Astrocyte of the spinal cord (primary cell): ENCODE measurements at regions not wholly inside any gene's neighbourhood (a gene's known extent, or its start where the extent isn't known, plus 50 kb on each side); places are given as distances from the start of the nearest gene placed in this dataset.

Experiments
- DNase-seq: peaks from one replicate; pipeline ENCODE4 v3.0.0; 2011; ENCODE audit warnings: low read depth, low spot score
- H3K4me3 ChIP-seq: 2 replicates; pipeline ENCODE4 v1.5.1; 2011; ENCODE audit warnings: low read depth, mild to moderate bottlenecking, low read length, moderate library complexity
- in situ Hi-C: cut with HindIII; loops from 2 replicates; pipeline ENCODE4 v1.10.0; 2017; ENCODE audit warnings: low sequenced_read_pairs
- TF ChIP-seq, protein P1 (sequence below): IDR thresholded peaks from 2 replicates; pipeline ENCODE4 v1.5.1; 2012; ENCODE audit warnings: low read depth, mild to moderate bottlenecking, low read length, inconsistent platforms

DNA sequence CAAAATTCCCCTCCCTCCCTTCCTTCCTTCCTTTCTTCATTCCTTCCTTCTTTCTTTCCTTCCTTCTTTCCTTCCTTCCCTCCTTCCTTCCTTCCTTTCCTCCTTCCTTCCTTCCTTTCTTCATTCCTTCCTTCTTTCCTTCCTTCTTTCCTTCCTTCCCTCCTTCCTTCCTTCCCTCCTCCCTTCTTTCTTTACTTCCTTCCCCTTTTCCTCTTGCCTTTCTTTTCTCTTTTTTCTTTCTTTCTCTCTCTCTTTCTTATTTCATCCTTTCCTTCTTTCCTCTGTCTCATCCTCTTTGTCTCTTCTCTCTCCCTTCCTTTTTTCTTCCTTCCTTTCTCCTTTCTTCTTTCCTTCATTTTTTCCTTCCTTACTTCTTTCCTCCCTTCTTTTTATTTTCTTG, 171.9 kb upstream of the BRINP3 start:
- in situ Hi-C loops, result no loop called here
- no peak overlapping the region for H3K4me3 ChIP-seq
- TF ChIP-seq, protein P1, sequence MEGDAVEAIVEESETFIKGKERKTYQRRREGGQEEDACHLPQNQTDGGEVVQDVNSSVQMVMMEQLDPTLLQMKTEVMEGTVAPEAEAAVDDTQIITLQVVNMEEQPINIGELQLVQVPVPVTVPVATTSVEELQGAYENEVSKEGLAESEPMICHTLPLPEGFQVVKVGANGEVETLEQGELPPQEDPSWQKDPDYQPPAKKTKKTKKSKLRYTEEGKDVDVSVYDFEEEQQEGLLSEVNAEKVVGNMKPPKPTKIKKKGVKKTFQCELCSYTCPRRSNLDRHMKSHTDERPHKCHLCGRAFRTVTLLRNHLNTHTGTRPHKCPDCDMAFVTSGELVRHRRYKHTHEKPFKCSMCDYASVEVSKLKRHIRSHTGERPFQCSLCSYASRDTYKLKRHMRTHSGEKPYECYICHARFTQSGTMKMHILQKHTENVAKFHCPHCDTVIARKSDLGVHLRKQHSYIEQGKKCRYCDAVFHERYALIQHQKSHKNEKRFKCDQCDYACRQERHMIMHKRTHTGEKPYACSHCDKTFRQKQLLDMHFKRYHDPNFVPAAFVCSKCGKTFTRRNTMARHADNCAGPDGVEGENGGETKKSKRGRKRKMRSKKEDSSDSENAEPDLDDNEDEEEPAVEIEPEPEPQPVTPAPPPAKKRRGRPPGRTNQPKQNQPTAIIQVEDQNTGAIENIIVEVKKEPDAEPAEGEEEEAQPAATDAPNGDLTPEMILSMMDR, result no peak
- no peak for DNase-seq

- in situ Hi-C loops, result no loop called here
- H3K4me3 ChIP-seq, result no peak overlapping the region
- peak; percentile 24 for DNase-seq
- TF ChIP-seq, protein P1, result no peak
Measured at GRCh38 chr1:190658907-190659306, 181.2 kb upstream of the BRINP3 start.

DNA sequence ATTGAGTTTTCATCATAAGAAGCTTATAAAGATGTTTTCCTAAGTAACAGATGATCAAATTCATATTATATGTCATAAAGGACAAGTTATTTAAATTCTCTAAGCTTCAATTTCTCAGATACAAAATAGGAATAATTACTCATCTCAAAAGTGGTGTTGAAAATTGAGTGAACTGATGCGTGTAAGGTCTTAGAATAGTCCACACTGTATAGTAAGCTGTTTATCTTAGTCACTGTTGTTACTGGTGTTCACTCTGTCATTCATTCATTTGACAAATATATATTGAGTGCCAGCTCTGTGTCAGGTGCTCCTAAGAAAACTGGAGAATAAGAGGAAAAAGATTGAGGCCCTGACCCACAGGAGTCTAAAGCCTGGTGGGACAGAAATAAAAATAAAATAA, 186.3 kb upstream of the BRINP3 start:
- H3K4me3 ChIP-seq, result no peak overlapping the region
- TF ChIP-seq, protein P1, result no peak
- DNase-seq, result no peak
- in situ Hi-C loops, result no loop called here

DNA sequence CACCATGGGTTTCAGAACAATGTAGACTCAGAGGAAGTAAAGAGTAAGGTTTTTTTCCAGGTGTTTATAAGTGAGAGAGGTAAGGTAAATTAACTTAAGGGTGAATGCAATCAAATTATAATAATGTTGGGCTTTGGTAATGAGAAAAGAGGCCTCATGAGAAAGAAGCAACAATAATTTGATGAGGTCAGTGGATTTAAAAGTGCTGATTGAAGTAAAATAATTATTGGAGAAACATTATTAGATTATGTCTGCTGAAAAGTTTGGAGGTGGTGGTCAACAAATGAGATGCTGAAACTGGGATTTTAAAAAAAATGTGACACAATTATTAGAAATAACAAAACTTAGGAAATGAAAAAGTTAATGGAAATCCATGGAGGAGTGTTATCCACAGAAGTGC, 187.4 kb upstream of the BRINP3 start:
- no peak overlapping the region for H3K4me3 ChIP-seq
- in situ Hi-C loops, result no loop called here

DNA sequence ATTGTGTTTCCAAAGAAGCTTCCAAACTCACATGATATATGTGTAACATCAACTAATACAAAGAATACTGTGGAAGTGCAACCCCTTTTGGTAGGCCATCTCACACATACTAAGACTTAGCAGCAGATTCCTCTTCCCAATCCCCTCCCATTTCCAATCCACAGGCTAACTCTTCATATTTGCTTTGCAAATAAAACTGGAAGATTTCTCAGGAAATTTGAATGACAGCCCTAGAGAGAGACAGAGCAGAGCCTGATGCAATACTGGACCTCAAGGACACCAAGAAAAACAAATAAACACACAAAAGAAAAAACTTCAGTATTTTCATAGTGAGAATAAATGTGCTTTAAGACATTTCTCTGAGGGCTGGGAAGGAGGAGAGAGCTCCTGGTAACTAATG, 190.2 kb upstream of the BRINP3 start:
- no peak for DNase-seq
- in situ Hi-C loops, result no loop called here
- no peak overlapping the region for H3K4me3 ChIP-seq
- TF ChIP-seq, protein P1, result no peak

More for the DNA sequence above, 187.4 kb upstream of the BRINP3 start:
- DNase-seq, result no peak
- TF ChIP-seq, protein P1, result no peak

DNA sequence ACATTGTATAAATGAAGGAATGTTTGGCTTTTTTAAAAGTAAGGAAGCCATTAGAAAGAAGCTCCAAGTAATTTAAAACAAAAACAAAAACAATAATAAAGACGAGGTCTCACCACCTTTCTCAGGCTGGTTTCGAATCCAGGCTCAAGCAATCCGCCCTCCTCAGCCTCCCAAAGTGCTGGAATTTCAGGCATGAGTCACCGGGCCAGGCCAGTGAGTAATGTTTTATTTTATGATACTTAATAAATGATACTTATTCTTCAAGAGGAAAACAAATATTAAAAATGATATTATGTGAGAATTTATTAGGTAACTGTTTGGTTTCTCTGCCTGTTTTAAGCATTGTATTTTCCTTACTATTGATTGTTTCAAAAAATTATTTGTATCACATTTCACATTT, 201.4 kb upstream of the BRINP3 start:
- in situ Hi-C loops, result no loop called here

DNA sequence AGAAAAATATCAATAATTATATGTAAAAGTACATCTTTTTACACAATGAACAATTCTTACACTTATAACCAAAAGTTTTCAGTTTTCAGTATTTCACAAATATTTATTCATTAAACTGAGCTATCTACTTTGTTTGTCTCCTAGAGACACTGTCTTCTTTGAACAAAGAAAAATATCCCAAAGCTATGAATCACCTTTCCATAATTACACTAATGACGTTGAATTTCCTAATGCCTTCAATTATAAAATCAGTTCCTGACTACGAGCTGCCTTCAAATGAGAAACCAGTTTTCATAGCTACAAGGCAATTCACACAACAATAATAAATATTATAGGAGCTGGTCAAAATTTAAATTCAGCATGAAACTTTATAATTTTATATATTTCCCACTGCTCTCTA, 201.8 kb upstream of the BRINP3 start:
- TF ChIP-seq, protein P1, result no peak
- no peak overlapping the region for H3K4me3 ChIP-seq
- in situ Hi-C loops, result no loop called here
- no peak for DNase-seq

More for the DNA sequence above, 201.4 kb upstream of the BRINP3 start:
- TF ChIP-seq, protein P1, result no peak
- no peak overlapping the region for H3K4me3 ChIP-seq
- DNase-seq, result no peak
